Left renal cortex interstitium (tissue), 4 donors: ENCODE measurements at regions not wholly inside any gene's neighbourhood (a gene's known extent, or its start where the extent isn't known, plus 50 kb on each side); places are given as distances from the start of the nearest gene placed in this dataset.

Experiments used
- DNase-seq, 4 donors: peaks; one replicate each; pipeline ENCODE4 v3.0.0-alpha.2; 2013; ENCODE audit warnings: low read depth in 4 of 4, low spot score in 2 of 4, missing footprints in 1 of 4

- DNase-seq, result no peak
Measured at GRCh38 chr2:118705032-118705431, 142.4 kb downstream of the EN1 start.

DNA sequence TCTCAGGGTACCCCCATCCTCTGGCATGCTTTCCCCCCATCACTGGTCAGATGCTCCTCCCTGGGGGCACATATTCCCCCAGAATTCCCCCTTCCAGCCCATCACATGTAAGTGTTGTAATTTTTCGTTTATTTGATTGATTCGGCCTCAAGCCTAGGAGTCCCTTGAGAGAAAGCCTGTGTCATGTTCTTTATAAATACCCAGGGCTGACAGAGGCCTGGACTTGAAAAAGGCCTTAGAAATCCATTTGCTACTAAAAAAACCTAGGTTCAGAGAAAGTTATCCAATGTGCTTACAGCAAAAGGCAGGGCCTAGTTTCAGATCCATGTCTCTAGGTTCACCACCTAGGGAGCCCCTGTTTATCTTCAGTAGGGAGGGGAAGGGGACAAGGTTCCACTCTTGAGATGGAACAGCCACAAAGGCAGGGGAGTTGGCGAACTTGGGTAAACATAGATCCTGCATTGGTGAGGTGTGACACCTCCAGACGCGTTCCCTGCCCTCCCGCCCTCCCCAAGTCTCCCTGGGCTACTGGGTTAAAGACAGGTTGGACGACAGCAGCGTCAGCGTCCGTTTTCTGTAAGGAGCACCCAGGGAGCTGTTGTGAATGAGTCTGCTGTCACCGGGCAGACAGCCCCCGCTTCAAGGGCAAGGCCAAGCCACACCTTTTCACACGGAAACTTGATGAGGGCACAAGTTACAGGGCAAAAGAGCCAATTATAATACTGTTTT, 147.8 kb downstream of the EN1 start:
- no peak for DNase-seq

DNA sequence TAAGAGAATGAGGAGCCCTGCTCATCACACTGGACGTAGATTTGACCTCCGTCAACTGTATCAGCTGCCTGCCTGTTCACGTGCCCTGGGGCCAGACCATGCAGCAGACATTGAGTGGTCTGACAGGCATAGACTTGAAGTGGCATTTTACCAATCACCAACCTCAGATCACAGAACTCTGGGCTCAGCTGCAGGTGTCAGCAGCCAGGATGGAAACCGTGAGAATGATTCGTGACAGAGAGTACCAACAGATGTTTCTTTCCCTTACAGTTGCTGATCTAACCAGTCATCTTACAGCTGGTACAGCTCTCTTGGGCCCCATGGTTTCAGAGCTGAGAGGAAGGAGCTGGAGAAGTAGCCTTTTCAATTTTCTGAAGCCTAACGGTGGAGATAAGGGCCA, 148.9 kb downstream of the EN1 start:
- no peak for DNase-seq

DNA sequence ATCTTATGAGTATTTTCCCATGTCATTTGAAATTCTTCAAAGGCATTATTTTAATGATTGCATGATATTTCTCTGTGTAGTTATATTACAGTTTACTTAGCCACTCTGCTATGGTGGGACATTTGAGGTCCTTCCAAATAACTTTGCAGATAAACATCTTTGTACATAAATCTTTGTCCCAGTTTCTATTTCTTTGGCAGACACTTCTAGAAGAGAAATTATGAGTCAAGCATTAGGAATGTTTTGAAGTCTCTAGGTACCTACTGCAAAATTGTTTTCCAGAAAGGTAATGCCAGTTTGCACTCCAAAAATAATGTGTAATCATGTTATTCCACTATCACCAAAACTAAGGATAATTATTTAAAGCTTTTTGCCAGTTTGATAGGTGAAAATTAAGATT, 149.7 kb downstream of the EN1 start:
- no peak for DNase-seq

GRCh38 chr2:118696786-118697465, 150.5 kb downstream of the EN1 start:
- DNase-seq, result no peak

DNA sequence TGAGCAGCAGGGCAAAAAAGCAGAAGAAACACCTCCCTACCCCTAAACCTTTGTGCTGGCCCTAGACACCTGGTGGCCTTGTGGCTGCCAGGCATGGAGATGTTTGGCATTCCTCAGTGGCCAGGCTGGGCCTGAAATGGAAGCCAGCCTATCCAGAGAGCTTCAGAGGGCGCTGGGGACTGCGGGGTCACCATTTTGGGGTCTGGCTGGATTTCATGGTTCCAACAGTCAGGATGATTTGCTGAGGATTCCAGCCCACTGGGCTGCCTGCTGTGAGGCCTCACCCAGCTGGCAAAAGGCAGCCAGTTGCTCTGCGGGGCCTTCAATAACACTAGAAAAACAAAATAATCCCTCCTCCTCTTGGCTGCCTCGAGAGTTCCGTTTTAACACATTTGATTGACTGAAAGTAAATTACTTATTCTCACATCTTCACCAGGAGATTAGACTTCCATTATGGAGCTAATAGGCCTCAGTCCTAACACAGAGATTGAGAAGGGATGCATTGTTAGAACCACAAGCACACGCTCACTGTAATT, 154.1 kb downstream of the EN1 start:
- no peak for DNase-seq

DNA sequence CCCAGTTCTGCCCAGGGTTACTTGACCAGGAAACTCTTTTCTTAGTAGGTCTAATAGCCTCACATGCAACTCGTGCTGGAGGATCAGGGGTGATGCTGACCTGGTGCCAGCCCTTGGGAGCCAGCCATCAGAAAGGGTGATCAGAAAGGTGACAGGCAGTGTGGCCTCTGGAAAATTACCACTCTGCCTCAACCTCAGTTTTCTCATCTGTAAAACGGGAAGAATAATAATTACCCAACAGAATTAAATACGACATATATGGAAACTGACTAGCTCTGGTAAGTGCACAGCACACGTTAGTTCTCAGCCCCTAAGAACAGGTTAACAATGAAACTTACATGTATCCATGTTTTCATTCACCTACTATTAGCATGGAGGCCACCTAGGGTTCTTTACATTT, 157.6 kb downstream of the EN1 start:
- no peak for DNase-seq

GRCh38 chr2:118689456-118689855, 158.0 kb downstream of the EN1 start:
- DNase-seq, result no peak

DNA sequence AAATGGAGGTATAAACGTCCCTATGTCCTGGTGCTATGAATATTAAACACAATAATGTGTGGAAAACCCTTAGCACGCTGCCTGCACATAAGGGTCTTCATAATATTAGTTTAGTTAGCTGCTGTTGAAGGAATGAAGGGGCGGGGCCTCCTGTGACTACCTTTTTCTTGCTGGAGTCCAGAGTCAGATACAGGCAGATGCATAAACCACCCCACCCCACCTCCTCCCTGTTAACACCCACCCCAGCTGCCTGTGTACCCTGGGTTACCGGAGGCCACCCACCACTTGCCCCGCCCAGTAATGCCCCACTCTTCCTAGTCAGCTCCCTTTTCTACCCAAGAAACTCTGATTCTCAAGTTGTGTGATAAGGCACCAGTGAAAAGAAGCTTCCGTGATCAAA, 158.4 kb downstream of the EN1 start:
- no peak for DNase-seq

DNA sequence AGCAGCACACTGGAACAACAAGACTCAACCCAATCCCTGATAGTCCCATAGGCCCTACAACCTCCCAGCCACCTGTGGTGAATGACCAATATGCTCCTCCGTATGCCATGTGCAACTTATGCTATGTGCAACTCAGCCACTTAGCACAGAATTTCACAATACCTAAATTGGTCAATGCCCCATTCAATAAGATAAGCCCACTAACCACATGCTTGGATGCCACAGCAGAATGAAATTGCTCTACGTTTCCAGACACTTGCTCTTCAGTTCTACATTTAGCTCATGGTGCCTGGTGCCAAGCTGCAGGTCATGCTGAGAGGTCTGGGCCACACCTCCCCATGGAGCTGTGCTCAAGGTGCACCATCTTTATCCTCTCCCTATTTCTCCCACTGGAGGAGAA, 159.8 kb downstream of the EN1 start:
- DNase-seq, result no peak

DNA sequence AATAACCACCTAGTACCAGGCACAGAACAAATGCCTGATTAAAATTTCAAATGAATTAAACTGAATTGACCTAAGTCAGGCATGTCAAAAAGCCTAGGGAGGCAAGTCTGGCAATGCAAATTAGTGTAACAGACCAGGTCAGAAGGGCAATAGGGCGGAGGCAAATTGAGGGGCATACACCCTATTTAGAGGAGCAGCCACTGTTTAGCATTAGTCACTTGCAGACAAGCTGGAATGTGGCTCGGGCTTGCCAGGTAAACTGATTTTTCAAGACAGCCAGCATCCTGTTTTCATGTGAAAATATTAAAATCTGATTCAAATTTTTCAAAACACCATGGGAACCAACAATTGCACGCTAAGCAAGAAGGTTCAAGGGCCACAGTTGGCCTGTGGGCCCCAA, 160.3 kb downstream of the EN1 start:
- DNase-seq, result no peak

DNA sequence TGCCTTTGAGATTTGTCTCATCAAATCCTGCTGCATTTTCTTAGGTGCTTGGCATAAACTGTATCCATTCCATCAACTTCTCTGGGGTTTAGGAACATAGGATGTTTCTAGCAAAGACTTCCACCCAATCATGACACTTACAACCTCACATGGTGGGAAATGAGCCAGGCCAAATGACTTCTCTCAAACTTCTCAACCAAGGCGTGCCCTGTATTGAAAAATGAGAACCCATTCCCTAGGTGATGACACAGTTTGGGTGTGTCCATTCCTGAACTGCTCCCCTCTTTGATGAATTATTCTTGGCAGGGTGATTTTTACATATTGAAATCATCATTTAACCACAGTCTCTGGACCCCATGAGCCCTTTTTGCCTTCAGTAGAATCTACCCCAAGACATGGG, 161.1 kb downstream of the EN1 start:
- DNase-seq, result no peak

GRCh38 chr2:118683460-118683859, 164.0 kb downstream of the EN1 start:
- no peak for DNase-seq

DNA sequence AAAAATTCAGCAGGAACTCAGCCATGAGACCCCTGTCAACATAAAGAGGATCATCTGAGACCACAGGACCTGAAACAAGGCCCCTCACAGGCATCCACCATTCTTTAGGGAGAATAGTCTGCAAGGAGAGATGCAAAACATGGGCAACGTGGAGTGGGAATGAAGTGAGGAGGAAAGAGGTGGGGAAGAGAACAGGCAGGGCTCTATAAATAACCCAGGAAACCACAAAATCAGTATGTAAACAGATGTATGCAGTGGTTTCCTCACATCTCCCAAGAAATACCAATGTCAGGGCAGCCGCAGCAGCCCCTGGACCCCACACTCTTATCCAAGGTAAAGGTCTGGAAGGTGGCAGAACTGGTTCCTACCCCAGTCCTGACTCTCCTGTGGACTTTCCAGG, 168.5 kb downstream of the EN1 start:
- no peak for DNase-seq

GRCh38 chr2:118677546-118677945, 169.9 kb downstream of the EN1 start:
- no peak for DNase-seq

DNA sequence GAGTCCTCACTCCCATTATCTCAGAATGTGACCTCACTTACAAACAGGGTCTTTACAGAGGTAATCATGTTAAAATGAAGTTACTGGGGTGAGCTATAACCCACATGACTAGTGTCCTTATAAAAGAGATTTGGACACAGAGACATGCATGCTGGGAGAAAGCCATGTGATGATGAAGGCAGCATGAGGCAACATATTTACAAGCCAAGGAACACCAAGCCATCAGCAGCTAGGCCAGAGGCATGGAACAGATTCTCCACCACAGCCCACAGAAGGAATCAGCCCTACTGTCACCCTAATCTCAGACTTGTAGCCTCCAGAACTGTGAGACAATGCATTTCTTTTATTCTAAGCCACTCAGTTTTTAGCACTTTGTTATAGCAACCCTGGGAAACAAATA, 171.9 kb downstream of the EN1 start:
- no peak for DNase-seq

- no peak for DNase-seq
Measured at GRCh38 chr2:118672571-118673158, 174.8 kb downstream of the EN1 start.

DNA sequence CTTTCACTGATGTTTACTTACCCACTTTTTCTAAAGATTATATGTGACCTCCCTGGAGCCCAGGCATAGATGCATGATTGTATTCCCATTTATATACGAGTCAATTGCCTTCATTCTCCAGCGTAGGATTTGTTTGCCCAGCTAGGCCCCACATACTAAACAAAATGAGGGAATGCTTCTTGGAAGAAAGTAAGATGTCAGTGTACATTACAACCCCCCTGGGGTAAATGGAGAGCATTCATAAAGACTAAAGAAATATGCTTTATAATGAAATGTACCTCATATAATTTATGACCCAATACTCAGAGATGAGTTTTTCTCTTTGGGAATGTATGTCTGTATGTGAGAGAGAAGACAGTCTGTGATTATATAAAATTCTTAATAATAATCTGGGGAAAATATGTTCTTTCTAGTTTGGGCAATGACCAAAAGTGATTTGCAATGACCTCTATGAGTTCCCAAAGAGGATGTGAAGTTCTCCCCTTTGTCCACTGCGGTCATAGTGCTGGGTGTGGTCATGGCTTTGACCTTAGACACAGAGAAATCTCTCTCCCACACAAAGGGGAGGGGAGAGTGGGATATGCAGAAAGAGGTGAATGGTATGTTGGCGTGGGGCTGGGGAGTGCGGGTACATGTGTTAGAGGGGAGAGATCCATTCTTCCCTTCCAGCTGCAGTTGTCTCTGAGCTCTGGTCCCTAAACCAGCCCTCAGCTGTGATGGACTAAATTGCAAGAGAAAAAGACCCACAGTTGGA, 175.6 kb downstream of the EN1 start:
- DNase-seq, result no peak

- no peak for DNase-seq
Measured at GRCh38 chr2:118670838-118671237, 176.6 kb downstream of the EN1 start.

- no peak for DNase-seq
Measured at GRCh38 chr2:118670276-118670675, 177.2 kb downstream of the EN1 start.

DNA sequence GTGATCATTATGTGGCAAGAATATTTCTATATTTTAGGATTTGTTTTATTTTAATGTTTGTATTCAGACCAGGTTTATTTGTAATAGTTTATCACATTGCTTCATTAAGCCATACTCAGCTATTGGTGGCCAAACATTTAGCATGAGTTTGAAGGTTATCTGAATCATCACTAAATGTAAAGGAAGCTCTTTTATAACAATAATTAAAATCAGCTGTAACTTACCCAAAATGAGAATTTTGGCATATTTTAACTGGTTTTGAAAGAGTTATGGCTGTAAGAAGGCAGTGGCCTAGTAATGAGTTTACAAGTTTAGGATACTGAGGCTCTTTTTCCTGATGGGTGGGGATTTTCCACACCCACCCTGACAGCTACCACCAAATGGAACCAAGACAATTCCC, 177.8 kb downstream of the EN1 start:
- DNase-seq, result no peak
